ENCODE measurements at regions not wholly inside any gene's neighbourhood (a gene's known extent, or its start where the extent isn't known, plus 50 kb on each side); places are given as distances from the start of the nearest gene placed in this dataset.

- no peak for DNase-seq
Observed at GRCh38 chr14:105862581-105863239, 336.3 kb downstream of the TMEM121 start.

- DNase-seq: no peak
Observed at GRCh38 chr14:105863296-105864108, 337.1 kb downstream of the TMEM121 start.

- DNase-seq: no peak
Observed at GRCh38 chr14:105864116-105864515, 337.7 kb downstream of the TMEM121 start.

- no peak for DNase-seq
Observed at GRCh38 chr14:105864651-105865265, 338.4 kb downstream of the TMEM121 start.

GRCh38 chr14:105865266-105865903 lies 339.0 kb downstream of the TMEM121 start:
- no peak for DNase-seq

GRCh38 chr14:105865904-105866840 lies 339.8 kb downstream of the TMEM121 start:
- DNase-seq: no peak

- no peak for DNase-seq
Observed at GRCh38 chr14:105866841-105867321, 340.5 kb downstream of the TMEM121 start.

- no peak for DNase-seq
Observed at GRCh38 chr14:105867961-105868599, 341.7 kb downstream of the TMEM121 start.

- no peak for DNase-seq
Observed at GRCh38 chr14:105871590-105871989, 345.2 kb downstream of the TMEM121 start.

GRCh38 chr14:105873870-105874512 lies 347.6 kb downstream of the TMEM121 start:
- DNase-seq: no peak

- DNase-seq: no peak
Observed at GRCh38 chr14:105876158-105876557, 349.8 kb downstream of the TMEM121 start.

- no peak for DNase-seq
Observed at GRCh38 chr14:105876829-105877228, 350.4 kb downstream of the TMEM121 start.

- no peak for DNase-seq
Observed at GRCh38 chr14:105877645-105878044, 351.3 kb downstream of the TMEM121 start.

- no peak for DNase-seq
Observed at GRCh38 chr14:105878125-105878524, 351.7 kb downstream of the TMEM121 start.

- no peak for DNase-seq
Observed at GRCh38 chr14:105878554-105878953, 352.2 kb downstream of the TMEM121 start.

- DNase-seq: no peak
Observed at GRCh38 chr14:105879503-105879866, 353.1 kb downstream of the TMEM121 start.

- DNase-seq: no peak
Observed at GRCh38 chr14:105879867-105880561, 353.6 kb downstream of the TMEM121 start.

- DNase-seq: no peak
Observed at GRCh38 chr14:105880616-105881015, 354.2 kb downstream of the TMEM121 start.

- DNase-seq: no peak
Observed at GRCh38 chr14:105881021-105881930, 354.9 kb downstream of the TMEM121 start.
